HG02798 (cell line): ENCODE measurements at regions not wholly inside any gene's neighbourhood (a gene's known extent, or its start where the extent isn't known, plus 50 kb on each side); places are given as distances from the start of the nearest gene placed in this dataset.
A peak's percentile ranks its signal among the peaks of the same experiment; 100 is the strongest.

Experiments
- ATAC-seq: cut with Tn5 transposase; IDR thresholded peaks from one replicate; pipeline ENCODE4 v1.9.1; 2021; ENCODE audit warnings: mild to moderate bottlenecking; ENCODE audit not compliant: unreplicated experiment, poor library complexity

GRCh38 chr10:31587691-31588090, 268.7 kb downstream of the ZEB1 start:
- no peak for ATAC-seq

- ATAC-seq, result no peak
Observed at GRCh38 chr10:31586723-31587638, 268.0 kb downstream of the ZEB1 start.

GRCh38 chr10:31584876-31585275, 265.9 kb downstream of the ZEB1 start:
- no peak for ATAC-seq

- no peak for ATAC-seq
Observed at GRCh38 chr10:31584098-31584631, 265.1 kb downstream of the ZEB1 start.

- ATAC-seq, result no peak
Observed at GRCh38 chr10:31583293-31583692, 264.3 kb downstream of the ZEB1 start.

- no peak for ATAC-seq
Observed at GRCh38 chr10:31582365-31583052, 263.5 kb downstream of the ZEB1 start.

GRCh38 chr10:31581741-31582323, 262.8 kb downstream of the ZEB1 start:
- ATAC-seq, result peak; percentile 65

- no peak for ATAC-seq
Observed at GRCh38 chr10:31580646-31581045, 261.6 kb downstream of the ZEB1 start.
